Fibroblast of pulmonary artery (primary cell): ENCODE measurements at regions not wholly inside any gene's neighbourhood (a gene's known extent, or its start where the extent isn't known, plus 50 kb on each side); places are given as distances from the start of the nearest gene placed in this dataset.
"Not testable (repeated sequence)": the region's sequence is repeated elsewhere in the genome, so short reads cannot be mapped to it uniquely, and the experiment has no call there.

Experiments
- DNase-seq: peaks from one replicate; pipeline ENCODE4 v3.0.0-alpha.2; 2010; ENCODE audit warnings: low read depth
- H3K4me3 ChIP-seq: replicated peaks from 2 replicates; pipeline ENCODE4 v1.5.1; 2011; ENCODE audit warnings: low read depth, mild to moderate bottlenecking, control low read depth, low read length, moderate library complexity
- CTCF ChIP-seq: IDR thresholded peaks from 2 replicates; pipeline ENCODE4 v1.5.1; 2011; ENCODE audit warnings: mild to moderate bottlenecking, control low read depth, low read length, inconsistent platforms; ENCODE audit errors: missing control alignments

DNA sequence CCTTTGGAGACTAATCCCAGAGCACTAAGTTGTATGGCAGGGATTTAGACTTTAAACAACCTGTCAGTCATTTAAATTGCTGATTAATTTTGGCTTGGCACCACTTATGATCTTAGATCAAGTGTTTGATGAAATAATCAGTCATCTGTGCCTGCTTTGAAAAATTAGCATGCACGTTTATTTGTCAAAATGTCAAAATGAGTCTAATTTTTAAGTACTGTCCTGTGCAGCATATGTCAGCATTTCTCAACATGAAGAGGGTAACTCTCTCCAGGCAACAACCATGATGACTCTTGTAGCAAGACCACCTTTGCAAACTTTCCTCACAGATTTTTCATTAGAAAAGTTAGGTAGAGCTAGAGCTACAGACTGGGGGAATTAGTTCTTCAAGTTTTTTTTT, 155.7 kb upstream of the GJE1 start:
- no peak for DNase-seq
- no peak for TF ChIP-seq CTCF
- H3K4me3 ChIP-seq, result no peak overlapping the region

- H3K4me3 ChIP-seq, DNase-seq: not testable (repeated sequence)
These were observed 162.8 kb upstream of the GJE1 start for GRCh38 chr6:141969768-141970415.

DNA sequence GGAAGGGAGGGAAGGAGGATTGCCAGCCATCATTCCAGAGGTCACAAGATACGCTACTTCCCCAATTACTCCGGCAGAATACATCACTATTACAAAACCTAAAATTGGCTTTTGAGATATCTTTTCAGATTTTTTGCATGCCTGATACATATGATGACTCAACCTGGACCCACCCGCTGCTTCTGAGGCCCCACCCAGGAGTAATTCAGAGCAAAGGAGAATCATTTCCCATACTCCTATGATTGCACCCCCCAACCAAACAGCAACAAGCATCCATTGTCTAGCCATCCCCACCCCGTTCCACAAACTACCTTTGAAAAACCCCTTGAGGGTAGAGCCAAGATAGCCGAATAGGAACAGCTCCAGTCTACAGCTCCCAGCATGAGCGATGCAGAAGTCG, 163.5 kb upstream of the GJE1 start:
- DNase-seq, result no peak
- TF ChIP-seq CTCF, result no peak
- H3K4me3 ChIP-seq, result no peak overlapping the region

DNA sequence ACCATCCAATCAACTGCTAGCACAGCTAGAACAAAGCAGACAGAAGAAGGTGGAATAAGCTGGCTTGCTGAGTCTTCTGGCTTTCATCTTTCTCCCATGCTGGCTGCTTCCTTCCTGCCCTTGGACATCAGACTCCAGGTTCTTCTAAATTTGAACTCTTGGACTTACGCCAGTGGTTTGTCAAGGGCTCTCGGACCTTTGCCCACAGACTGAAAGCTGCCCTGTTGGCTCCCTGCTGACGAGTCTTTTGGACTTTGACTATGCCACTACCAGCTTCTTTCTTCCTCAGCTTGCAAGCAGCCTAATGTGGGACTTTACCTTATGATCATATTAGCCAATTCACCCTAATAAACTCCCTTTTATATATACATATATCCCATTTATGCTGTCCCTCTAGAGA, 164.1 kb upstream of the GJE1 start:
- TF ChIP-seq CTCF, result no peak
- no peak overlapping the region for H3K4me3 ChIP-seq
- DNase-seq, result no peak

DNA sequence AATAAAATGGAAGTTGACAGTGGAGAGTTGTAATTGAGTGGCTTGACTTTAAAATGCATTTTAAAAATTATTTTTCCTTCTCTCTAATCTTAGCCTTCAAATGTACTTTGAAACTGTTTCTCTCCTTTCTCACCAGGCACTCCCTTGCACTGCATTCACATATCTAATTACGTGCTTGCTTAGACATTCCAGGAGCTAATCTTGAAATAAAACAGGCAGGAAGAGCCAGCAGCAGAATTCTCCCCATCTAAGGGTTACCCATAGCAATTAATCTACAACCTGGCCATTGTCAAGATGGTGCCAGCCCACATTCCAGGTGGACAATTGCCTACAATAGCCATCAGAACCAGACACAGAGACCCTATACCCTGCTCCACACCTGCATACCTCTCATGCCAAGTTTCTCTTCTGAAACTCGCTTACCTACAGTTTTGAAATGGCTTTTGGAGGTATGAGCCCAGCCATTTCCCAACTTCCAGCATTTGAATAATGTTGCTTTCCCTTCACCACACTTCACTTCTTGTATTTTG, 167.6 kb upstream of the GJE1 start:
- TF ChIP-seq CTCF, result no peak
- H3K4me3 ChIP-seq, result no peak overlapping the region
- DNase-seq, result no peak

DNA sequence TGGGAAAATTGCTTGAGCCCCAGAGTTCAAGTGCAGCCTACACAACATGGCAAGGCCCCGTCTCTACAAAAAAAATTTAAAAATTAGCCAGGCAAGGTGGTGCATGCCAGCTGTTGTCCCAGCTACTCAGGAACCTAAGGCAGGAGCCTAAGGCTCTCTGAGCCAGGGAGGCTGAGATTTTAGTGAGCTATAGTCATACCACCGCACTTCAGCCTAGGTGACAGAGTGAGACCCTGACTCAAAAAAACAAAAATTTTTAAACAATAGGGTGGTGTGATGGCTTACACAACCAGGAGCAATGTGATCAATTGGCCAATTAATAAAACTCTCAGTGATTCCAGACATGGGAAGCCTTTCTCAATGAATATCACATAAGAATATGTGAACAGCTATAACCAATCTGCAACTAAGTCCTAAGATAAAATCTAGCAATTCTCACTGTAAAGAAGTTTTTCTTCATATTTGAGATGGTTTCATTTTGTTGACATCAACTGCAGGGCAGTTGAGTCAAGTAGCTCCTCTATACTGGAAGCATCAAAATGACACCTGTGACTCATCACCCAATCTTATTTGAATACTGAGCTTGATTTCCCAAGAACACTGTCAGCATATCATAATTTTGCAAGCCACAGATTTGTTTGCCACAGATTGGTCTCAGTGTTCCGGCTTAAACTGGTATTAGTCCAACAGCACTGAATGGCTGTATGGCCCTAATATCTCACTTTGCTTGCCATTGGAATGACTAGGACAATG, 169.0 kb upstream of the GJE1 start:
- DNase-seq, result peak; percentile 19
- H3K4me3 ChIP-seq, result no peak overlapping the region
- no peak for TF ChIP-seq CTCF

DNA sequence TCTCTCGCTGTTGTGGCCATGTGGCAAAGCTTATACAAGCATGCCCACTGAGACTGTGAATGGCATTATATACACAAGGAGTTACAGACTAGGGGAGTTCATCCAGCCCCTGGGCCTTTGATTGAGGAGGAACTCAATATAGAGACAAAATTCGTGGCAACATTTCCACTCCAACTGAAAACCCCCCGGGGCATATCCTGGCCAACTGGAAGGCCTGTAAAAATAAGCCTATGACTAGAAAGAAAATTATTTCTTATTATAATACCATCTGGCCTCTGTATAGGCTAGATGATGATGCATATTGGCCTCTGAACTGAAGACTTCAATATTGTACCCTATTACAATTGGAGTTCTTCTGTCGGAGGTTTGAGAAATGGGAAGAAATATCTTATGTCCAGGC, 175.5 kb upstream of the GJE1 start:
- no peak overlapping the region for H3K4me3 ChIP-seq
- DNase-seq, result no peak
- no peak for TF ChIP-seq CTCF
